ENCODE measurements at regions not wholly inside any gene's neighbourhood (a gene's known extent, or its start where the extent isn't known, plus 50 kb on each side); places are given as distances from the start of the nearest gene placed in this dataset.

DNA sequence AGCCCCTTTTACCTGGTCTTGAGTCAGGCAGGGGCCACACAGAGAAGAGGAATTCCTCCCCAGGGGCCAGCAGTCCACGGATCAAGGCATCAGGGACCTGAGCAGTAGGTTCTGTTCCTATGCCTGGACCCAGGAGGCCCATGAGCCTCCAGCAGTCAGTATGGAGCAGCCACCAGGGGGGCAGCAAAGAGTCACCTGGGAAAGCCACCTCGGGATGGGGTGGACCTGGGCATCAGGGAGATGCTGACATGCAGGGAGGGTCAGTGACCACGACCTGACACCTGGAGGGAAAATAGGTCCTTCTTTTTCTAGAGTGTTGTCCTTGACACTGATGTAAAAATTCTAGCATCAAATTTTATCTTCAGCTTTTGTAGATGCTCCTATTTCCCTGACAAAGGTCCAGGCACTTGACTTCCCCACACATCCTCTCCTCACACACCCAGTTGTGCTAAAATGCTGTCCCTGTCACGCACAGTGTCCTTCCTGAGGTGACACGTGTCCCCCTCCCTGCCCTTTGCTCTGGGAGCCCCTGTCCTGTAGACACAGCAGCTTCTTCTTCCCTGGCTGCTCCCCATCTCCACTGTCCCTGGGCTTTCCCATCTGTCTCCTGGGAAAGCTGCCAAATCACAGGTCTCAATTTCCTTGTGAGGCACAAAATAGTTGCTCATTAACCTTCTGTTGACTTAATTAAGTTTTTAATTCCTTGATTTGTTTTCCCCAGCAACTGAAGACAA is 70.0 kb upstream of the IGLL5 start:
- peaks cover 2% of the 10 kb centered on the region for H3K4me1 Mint-ChIP-seq
- peaks cover 77% of the 10 kb centered on the region for H3K27me3 Mint-ChIP-seq (ENCODE audit: low read depth)
- no peaks in the 10 kb centered on the region for H3K9me3 Mint-ChIP-seq
- H3K4me3 Mint-ChIP-seq: no peak overlapping the region
- no peaks in the 10 kb centered on the region for H3K36me3 Mint-ChIP-seq (ENCODE audit: low read depth)
- TF ChIP-seq CTCF (conservative IDR thresholded peaks at IDR 0.05): no peak
- DNase-seq (ENCODE audit: low read depth, low spot score): no peak
- H3K27ac Mint-ChIP-seq (ENCODE audit: unreplicated experiment): no peak overlapping the region

GRCh38 chr22:22818202-22818538 is 69.4 kb upstream of the IGLL5 start:
- Mint-ChIP-seq H3K27me3 (ENCODE audit: low read depth) (peaks cover 73% of the 10 kb centered on the region), H3K36me3 (ENCODE audit: low read depth) (no peaks in the 10 kb centered on the region), H3K27ac (ENCODE audit: unreplicated experiment) (no peak overlapping the region), H3K9me3 (no peaks in the 10 kb centered on the region), H3K4me3 (no peak overlapping the region), H3K4me1 (no peaks in the 10 kb centered on the region)
- DNase-seq (ENCODE audit: low read depth, low spot score): no peak
- no peak for TF ChIP-seq CTCF (conservative IDR thresholded peaks at IDR 0.05)

- Mint-ChIP-seq H3K4me1 (no peaks in the 10 kb centered on the region), H3K27ac (ENCODE audit: unreplicated experiment) (no peak overlapping the region), H3K27me3 (ENCODE audit: low read depth) (peaks cover 75% of the 10 kb centered on the region), H3K9me3 (no peaks in the 10 kb centered on the region), H3K36me3 (ENCODE audit: low read depth) (no peaks in the 10 kb centered on the region), H3K4me3 (no peak overlapping the region)
- no peak for DNase-seq (ENCODE audit: low read depth, low spot score)
- TF ChIP-seq CTCF (conservative IDR thresholded peaks at IDR 0.05): no peak
These were observed 68.5 kb upstream of the IGLL5 start for GRCh38 chr22:22818861-22819855.

DNA sequence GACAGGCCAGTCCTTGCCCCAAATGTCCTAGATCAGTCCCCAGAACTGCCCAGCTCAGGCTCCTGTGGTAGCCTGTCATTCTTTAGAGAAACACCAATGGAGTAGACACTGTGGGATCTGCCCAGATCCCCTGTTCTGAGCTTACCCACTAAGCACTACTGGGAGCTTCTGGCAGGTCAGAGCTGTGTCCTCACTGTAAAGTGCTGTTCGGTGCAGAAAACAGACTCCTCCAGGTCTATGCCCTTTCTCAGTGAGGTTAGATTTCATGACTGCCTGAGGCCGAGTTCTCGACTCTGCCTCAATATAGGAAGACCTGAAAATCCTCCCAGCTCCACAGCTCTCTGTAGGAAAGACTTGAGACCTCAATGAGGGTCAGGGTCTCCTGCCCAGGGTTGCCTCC is 67.5 kb upstream of the IGLL5 start:
- H3K9me3 Mint-ChIP-seq: no peaks in the 10 kb centered on the region
- no peak overlapping the region for H3K27ac Mint-ChIP-seq (ENCODE audit: unreplicated experiment)
- H3K4me3 Mint-ChIP-seq: no peak overlapping the region
- H3K27me3 Mint-ChIP-seq (ENCODE audit: low read depth): peaks cover 75% of the 10 kb centered on the region
- no peak for TF ChIP-seq CTCF (conservative IDR thresholded peaks at IDR 0.05)
- no peaks in the 10 kb centered on the region for H3K4me1 Mint-ChIP-seq
- no peaks in the 10 kb centered on the region for H3K36me3 Mint-ChIP-seq (ENCODE audit: low read depth)
- no peak for DNase-seq (ENCODE audit: low read depth, low spot score)

DNA sequence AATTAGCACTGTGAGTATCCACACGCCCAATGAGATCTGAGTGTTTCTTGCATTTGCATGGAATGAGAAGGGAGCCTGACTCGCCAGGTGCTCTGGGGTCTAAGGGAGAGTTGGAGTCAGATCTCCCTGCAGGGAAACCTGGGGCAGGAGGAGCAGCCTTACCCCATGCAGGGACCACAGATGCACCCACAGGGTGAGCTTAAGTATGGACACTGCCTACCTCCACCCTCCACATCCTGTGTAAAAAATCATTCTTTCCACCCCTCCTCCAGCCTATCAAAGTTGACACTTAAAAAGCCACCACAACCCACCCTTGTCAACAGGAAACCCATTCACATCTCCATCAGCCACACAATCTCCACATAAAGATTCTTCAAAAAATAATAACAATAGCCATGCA is 67.0 kb upstream of the IGLL5 start:
- no peak for TF ChIP-seq CTCF (conservative IDR thresholded peaks at IDR 0.05)
- Mint-ChIP-seq H3K4me1 (no peaks in the 10 kb centered on the region), H3K36me3 (ENCODE audit: low read depth) (no peaks in the 10 kb centered on the region), H3K4me3 (no peak overlapping the region), H3K27me3 (ENCODE audit: low read depth) (peaks cover 78% of the 10 kb centered on the region), H3K27ac (ENCODE audit: unreplicated experiment) (no peak overlapping the region), H3K9me3 (no peaks in the 10 kb centered on the region)
- DNase-seq (ENCODE audit: low read depth, low spot score): no peak

Measured in neural crest cell (in vitro differentiated cells).